ENCODE measurements at regions not wholly inside any gene's neighbourhood (a gene's known extent, or its start where the extent isn't known, plus 50 kb on each side); places are given as distances from the start of the nearest gene placed in this dataset.

DNA sequence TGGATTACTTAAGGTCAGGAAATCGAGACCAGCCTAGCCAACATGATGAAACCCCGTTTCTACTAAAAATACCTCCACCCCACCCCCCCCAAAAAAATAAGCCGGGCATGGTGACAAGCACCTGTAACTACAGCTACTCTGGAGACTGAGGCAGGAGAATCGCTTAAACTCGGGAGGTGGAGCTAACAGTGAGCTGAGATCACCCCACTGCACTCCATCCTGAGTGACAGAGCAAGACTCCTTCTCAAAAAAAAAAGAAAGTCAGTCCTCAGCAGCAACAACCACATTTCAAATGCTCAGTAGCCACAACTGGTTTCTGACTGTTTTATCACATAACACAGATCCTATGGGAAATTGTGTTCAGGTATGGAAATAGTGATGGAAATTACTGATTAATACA lies 135.3 kb downstream of the HFE start:
- TF ChIP-seq, protein P1, sequence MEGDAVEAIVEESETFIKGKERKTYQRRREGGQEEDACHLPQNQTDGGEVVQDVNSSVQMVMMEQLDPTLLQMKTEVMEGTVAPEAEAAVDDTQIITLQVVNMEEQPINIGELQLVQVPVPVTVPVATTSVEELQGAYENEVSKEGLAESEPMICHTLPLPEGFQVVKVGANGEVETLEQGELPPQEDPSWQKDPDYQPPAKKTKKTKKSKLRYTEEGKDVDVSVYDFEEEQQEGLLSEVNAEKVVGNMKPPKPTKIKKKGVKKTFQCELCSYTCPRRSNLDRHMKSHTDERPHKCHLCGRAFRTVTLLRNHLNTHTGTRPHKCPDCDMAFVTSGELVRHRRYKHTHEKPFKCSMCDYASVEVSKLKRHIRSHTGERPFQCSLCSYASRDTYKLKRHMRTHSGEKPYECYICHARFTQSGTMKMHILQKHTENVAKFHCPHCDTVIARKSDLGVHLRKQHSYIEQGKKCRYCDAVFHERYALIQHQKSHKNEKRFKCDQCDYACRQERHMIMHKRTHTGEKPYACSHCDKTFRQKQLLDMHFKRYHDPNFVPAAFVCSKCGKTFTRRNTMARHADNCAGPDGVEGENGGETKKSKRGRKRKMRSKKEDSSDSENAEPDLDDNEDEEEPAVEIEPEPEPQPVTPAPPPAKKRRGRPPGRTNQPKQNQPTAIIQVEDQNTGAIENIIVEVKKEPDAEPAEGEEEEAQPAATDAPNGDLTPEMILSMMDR (conservative IDR thresholded peaks at IDR 0.05) = no peak
- TF ChIP-seq EZH2 (IDR thresholded peaks at IDR 0.05; ENCODE audit: low read depth) = no peak
